PFSK-1 (cell line): ENCODE measurements at regions not wholly inside any gene's neighbourhood (a gene's known extent, or its start where the extent isn't known, plus 50 kb on each side); places are given as distances from the start of the nearest gene placed in this dataset.

Experiments
- FOXP2 ChIP-seq: optimal IDR thresholded peaks from 2 replicates; pipeline ENCODE3; 2011; ENCODE audit warnings: borderline replicate concordance, control low read depth, inconsistent platforms; ENCODE audit not compliant: insufficient read depth; ENCODE audit errors: extremely low read length, extremely low read depth
- POLR2AphosphoS5 ChIP-seq: IDR thresholded peaks from 2 replicates; pipeline ENCODE4 v1.6.1; 2012; ENCODE audit warnings: low read depth, mild to moderate bottlenecking, control low read depth, low read length, moderate library complexity
- REST ChIP-seq, 2 experiments: IDR thresholded peaks; 2 replicates each; pipeline versions ENCODE4 v1.6.1 to v1.8.0; 2011 to 2012; ENCODE audit warnings: low read depth in 2 of 2, low read length in 2 of 2, control low read depth in 1 of 2, inconsistent platforms in 1 of 2, mild to moderate bottlenecking in 1 of 2, moderate library complexity in 1 of 2; ENCODE audit not compliant: insufficient read depth in 1 of 2
- SIN3A ChIP-seq: IDR thresholded peaks from 2 replicates; pipeline ENCODE4 v1.6.1; 2012; ENCODE audit warnings: mild to moderate bottlenecking, low read length, moderate library complexity, borderline replicate concordance; ENCODE audit not compliant: insufficient read depth
- TAF1 ChIP-seq: IDR thresholded peaks from 2 replicates; pipeline ENCODE4 v1.6.1; 2012; ENCODE audit warnings: low read length, control low read depth, borderline replicate concordance; ENCODE audit not compliant: insufficient read depth

GRCh38 chr13:90800082-90800746, 547.3 kb upstream of the MIR17HG start:
- TF ChIP-seq POLR2AphosphoS5 (no peak), REST (IDR thresholded peaks at IDR 0.05; ENCODE audit: insufficient read depth in 1 of 2, low read depth in 2 of 2, low read length in 2 of 2) (no peak), SIN3A (no peak), TAF1 (no peak), FOXP2 (no peak)
